HS-27A (cell line): ENCODE measurements at regions not wholly inside any gene's neighbourhood (a gene's known extent, or its start where the extent isn't known, plus 50 kb on each side); places are given as distances from the start of the nearest gene placed in this dataset.
"Not testable (repeated sequence)": the region's sequence is repeated elsewhere in the genome, so short reads cannot be mapped to it uniquely, and the experiment has no call there.

Experiments
- DNase-seq: peaks from one replicate; pipeline ENCODE4 v3.0.0-alpha.2; 2012; ENCODE audit warnings: low read depth, missing footprints

DNA sequence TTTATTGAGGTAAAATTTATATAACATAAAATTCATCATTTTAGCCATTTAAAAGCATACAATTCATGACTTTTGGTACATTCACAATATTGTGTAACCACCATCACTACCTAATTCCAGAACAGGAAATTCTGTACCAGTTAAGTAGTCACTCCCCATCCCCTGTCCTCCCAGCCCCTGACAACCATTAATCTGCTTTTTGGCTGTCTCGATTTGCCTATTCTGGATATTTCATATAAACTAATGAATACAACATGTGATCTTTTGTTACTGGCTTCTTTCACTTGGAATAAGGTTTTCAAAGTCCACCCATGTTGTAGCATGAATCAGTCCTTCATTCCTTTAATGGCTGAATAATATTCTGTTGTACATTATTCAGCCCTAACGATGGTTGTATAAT is 115.6 kb upstream of the KLF14 start:
- DNase-seq = no peak

DNA sequence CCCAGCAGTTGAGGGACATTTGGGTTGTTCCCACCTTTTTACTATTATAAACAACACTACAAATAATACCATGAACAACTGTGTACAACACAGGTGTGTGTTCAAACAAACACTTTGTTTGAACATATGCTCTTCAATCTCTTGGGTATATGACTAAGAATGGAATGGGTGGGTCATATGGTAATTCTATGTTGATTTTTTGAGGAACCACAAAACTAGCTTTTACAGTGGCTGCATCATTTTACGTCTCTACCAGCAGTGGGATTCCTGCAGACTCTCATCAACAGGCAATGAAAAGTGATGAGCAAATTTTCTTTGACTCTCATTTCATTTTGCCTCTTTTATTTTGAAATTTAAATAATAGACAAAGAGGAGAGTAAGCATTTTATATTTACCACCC is 116.9 kb upstream of the KLF14 start:
- DNase-seq = no peak

GRCh38 chr7:130852867-130853266 is 118.9 kb upstream of the KLF14 start:
- DNase-seq = no peak

- DNase-seq = peak; percentile 67
These were observed 119.7 kb upstream of the KLF14 start for GRCh38 chr7:130853503-130854279.

DNA sequence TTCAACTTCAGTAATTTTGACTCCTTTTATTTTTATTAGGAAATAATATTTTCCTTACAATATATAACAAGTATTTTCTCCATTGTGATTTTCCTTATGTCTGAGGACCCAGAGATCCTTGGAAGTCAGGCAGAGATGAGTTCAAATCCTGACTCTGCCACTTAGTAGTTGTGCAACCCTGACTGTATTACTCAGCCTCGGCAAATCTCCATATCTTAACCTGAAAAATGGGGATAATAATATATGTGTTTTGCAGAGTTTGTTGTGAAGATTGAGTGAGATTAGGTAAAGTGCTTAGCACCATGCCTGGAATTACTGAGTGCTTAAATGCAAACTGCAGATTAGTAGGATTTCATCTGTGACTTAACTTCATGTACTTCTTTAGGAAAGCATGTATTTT is 120.5 kb upstream of the KLF14 start:
- no peak for DNase-seq

- no peak for DNase-seq
These were observed 122.9 kb upstream of the KLF14 start for GRCh38 chr7:130856866-130857265.

DNA sequence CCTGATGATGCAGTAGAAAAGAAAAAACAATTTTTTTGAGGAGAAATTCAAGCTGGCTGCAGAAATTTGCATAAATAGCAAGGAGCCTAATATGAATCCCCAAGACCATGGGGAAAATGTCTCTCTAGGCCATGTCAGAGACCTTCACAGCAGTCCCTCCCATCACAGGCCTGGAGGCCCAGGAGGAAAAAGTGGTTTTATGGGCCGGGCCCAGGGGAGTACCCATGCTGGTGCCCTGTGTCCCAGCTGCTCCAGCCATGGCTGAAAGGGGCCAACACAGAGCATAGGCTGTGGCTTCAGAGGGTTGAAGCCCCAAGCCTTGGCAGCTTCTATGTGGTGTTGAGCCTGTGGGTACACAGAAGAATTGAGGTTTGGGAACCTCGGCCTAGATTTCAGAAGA is 126.8 kb upstream of the KLF14 start:
- not testable (repeated sequence) for DNase-seq

- DNase-seq = no peak
These were observed 131.6 kb upstream of the KLF14 start for GRCh38 chr7:130865408-130866236.

GRCh38 chr7:130867039-130867438 is 133.0 kb upstream of the KLF14 start:
- no peak for DNase-seq

DNA sequence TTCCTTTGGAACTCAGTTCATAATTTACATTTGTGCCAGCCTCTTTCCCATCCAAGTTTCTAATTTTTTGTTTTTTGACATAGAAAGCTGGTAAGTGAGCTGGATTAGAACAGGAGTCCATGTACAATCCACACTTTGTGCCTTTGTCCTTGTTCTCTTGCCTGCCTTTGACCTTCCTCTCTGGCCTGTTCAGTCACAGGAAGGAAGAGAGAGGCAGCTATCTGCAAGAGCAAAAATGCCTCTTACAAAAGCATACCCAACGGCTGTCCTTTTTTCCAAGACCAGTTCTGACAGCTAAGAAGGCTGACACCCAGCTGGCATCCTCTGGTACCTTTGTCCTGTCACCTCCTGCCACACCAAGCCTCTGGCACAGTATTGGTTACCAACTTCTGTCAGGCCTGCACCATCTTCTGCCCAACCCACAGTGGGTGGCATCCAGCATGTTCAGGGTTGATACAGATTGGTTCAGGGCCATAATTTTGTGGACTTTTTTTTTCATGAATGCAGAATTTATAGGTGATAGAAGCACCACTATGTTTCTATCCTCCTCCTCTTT is 133.7 kb upstream of the KLF14 start:
- no peak for DNase-seq

DNA sequence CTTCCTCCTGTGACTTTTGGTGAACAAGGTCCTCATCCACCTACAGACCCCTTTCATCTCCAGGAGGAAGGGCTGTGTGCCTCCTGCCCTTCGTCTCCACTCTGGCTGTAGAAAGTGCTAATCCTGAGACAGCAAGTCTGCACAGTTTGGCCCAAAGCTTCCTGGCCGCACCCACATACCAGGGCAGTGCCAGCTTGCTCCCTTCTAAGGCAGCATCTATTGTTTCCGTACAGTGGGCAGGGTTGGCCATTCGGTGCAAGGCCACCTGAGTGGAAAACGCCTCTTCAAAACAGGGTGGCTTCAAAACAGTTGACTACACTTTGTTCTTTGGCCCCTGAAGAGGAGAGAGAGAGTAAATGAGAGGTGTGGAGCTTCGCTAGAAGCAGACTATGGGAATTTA is 134.1 kb upstream of the KLF14 start:
- DNase-seq = no peak

- DNase-seq = no peak
These were observed 135.9 kb upstream of the KLF14 start for GRCh38 chr7:130869918-130870317.

DNA sequence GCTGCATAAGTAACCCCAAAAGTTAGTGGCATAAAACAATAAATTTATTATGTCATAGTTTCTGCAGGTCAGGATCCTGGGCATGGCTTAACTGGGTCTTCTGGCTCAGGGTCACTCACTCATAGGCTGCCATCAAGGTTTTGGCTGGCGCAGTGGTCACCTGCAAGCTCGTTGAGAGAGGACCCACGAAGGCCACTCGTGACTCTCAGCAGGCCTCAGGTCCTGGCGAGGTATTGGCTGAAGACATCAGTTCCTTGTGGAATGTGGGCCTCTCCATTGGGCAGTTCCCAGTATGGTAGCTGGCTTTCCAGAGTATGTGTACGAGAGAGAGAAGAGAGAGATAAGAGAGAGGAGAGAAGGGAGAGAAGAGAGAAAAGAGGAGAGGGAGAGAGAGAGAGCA is 138.3 kb upstream of the KLF14 start:
- no peak for DNase-seq

DNA sequence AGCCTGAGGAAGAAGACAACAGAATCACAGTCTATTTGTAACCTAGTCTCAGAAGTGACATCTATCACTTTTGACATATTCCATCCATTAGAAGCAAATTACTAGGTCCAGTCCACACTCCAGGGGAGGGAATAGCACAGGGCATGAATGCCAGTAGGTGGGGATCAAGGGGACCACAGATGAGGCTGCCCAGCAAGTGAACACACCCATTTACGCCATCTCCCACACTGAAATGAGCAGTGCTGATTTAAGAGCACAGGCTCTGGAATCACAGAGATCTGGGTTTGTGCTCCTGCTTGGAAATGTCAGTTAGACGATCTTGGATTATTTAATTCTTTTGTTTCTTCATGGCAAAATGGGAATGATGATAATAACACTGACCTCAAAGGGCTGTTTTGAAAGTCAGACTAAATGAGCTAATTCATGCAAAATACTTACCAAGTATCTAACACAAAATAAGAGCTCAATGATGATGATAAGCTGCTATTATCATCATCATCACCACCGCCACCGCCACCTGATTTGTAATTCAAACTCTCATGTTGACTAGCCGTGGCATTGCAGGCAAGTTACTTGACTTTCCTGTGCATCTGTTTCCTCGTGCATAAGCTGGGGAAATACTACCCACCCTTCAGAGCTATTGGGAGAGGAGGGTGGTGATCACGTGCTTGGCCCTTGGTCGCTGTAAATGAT is 138.9 kb upstream of the KLF14 start:
- no peak for DNase-seq

- DNase-seq = no peak
These were observed 140.3 kb upstream of the KLF14 start for GRCh38 chr7:130874071-130874915.

GRCh38 chr7:130875265-130875741 is 141.3 kb upstream of the KLF14 start:
- DNase-seq = no peak

DNA sequence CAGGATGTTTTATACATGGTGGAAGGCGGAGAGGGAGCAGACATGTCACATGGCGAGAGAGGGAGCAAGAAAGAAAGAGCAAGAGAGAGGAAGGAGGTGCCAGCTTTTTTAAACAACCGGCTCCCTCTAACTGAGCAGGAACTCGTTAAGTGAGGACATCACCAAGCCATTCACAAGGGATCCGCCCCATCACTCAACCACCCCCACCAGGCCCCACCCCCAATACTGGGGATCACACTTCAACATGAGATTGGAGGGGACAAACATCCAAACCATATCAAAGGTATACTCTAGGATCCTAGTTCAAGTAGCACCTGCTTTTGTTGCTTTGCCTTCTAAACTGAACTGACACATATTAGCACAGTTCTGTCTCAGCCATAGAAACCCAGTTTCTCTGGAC is 141.9 kb upstream of the KLF14 start:
- DNase-seq = no peak

DNA sequence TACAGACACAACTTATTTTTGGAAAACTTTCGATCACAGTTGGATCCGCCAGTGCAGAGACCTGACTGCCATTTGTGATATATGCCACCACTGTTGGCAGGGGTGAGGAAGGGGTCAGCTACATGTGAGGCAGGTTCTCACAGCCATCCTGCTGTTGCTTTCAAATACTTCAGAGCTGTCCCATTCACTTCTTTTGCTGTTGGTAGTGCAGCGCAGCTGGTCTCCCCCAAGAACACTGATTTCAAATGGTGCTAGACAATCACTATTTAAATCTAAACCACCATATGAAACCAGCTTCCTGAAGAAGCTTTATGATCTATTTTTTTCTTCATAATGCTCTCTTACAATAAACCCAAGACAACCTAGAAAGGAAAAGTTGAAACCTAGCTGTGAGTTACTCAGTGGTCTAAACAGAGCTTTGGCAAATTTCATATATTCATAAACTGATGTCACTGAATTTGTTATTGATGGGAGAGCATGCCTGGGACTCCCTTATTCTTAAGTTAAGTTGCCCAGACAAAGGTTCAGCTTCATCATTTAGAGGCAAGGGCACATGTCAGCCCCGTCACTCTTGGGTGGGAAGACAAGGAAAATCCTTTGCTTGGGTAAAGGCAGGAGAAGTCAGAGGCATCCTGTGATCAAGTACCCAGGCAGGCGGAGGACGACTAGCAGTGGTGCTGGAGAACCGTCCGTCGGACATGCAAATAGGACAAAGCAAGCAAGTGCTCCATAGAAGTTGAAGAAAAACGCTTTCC is 143.4 kb upstream of the KLF14 start:
- no peak for DNase-seq

- no peak for DNase-seq
These were observed 143.9 kb upstream of the KLF14 start for GRCh38 chr7:130877991-130878305.

DNA sequence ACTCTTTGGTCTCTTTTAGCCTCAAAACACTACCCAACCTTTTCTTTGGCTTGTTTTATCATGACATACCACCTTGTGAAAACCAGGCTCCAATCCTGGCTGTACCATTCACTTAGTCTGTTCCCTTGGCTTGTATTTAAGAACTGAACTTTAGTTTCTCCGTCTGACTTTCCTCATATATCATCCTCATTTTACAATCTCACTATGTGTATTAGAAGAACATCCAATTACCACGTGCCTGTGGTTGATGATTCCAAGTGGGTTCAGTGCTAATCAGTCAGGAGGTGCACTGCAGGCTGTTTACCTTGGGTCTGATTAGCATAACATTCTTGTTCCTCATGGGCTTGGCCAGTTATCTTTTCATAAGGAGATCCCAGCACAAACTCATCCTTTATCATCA is 144.8 kb upstream of the KLF14 start:
- DNase-seq = no peak

DNA sequence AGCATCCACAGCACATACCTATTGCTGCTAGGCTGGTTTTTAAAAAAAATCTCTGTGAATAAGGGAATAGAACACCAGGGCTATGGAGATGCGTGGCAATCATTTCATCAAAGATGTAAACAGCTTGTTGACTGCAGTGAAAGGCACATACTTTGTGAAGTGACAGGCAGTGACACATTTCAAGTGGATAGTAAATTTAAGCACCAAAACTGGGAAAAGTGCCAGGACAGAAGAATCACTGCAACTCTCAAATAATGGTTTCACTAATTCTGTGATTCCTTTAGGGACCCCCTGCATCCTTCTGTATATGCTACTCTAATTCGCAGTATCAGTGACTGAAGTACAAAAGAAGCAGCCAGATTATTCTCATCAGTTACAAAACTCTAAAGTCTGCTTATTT is 145.2 kb upstream of the KLF14 start:
- no peak for DNase-seq
